ENCODE measurements at regions not wholly inside any gene's neighbourhood (a gene's known extent, or its start where the extent isn't known, plus 50 kb on each side); places are given as distances from the start of the nearest gene placed in this dataset.

DNA sequence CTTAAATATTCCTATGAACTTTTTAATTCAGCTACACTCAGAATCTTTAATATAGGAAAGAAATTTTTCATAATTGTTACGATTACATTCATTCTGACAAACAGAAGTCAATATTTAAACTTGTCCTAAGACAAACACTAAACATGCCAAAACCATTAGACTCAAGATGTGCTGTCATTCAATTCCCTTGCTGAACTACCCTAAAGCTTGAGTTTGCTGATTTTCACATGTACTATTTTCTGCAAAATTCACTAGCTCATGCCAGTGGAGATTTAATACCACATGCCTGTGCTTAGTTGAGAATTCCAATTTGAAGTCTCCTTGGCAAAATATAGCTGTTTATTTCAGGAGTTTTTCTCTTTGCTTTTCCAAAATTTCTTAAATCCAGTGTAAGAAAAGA lies 448.0 kb downstream of the COL12A1 start:
- no peaks in the 10 kb centered on the region for H3K36me3 ChIP-seq (replicated peaks in 1 of 2; ENCODE audit: insufficient read depth in 1 of 2, low read depth in 2 of 2)
- no peaks in the 10 kb centered on the region for H3K27me3 ChIP-seq
- peaks cover 34% of the 10 kb centered on the region for H3K4me1 ChIP-seq
- H3K9me3 ChIP-seq, result no peaks in the 10 kb centered on the region
- intact Hi-C loops (cut with DNase I), result no loop called here
- H3K4me3 ChIP-seq, result no peak overlapping the region
- H3K27ac ChIP-seq, result no peak overlapping the region
- TF ChIP-seq, protein P1, sequence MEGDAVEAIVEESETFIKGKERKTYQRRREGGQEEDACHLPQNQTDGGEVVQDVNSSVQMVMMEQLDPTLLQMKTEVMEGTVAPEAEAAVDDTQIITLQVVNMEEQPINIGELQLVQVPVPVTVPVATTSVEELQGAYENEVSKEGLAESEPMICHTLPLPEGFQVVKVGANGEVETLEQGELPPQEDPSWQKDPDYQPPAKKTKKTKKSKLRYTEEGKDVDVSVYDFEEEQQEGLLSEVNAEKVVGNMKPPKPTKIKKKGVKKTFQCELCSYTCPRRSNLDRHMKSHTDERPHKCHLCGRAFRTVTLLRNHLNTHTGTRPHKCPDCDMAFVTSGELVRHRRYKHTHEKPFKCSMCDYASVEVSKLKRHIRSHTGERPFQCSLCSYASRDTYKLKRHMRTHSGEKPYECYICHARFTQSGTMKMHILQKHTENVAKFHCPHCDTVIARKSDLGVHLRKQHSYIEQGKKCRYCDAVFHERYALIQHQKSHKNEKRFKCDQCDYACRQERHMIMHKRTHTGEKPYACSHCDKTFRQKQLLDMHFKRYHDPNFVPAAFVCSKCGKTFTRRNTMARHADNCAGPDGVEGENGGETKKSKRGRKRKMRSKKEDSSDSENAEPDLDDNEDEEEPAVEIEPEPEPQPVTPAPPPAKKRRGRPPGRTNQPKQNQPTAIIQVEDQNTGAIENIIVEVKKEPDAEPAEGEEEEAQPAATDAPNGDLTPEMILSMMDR (IDR thresholded peaks at IDR 0.05), result no peak
- no peak for TF ChIP-seq POLR2A (IDR thresholded peaks at IDR 0.05)
- 19 to 26% methylated on average over 1 of the region's 1 CpG for WGBS, 2 donors
- peak; percentile 39 for ATAC-seq
- DNase-seq, result no peak

DNA sequence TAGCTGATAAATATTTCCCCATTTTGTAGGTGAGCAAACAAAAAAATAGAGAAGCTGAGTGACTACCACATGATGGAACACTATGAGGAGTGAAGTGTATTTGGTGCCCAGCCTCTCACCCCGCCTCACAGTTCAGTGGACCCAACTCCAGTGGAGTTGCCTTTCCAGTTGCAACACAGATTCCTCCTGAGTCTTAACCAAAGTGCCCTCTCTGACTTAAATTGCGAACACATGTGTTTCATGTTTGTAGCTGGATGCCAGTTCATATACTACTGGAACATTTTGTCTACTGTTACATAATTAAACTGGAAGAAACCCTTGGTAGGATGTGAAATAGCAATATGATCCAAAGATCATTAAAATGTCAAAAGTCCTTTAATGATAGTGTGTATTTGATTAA lies 448.9 kb downstream of the COL12A1 start:
- Histone ChIP-seq H3K4me1 (peaks cover 34% of the 10 kb centered on the region), H3K27ac (no peak overlapping the region), H3K36me3 (replicated peaks in 1 of 2; ENCODE audit: insufficient read depth in 1 of 2, low read depth in 2 of 2) (no peaks in the 10 kb centered on the region), H3K9me3 (no peaks in the 10 kb centered on the region), H3K27me3 (no peaks in the 10 kb centered on the region), H3K4me3 (no peak overlapping the region)
- intact Hi-C loops (cut with DNase I), result no loop called here
- no peak for TF ChIP-seq POLR2A (IDR thresholded peaks at IDR 0.05)
- TF ChIP-seq, protein P1 (IDR thresholded peaks at IDR 0.05), result no peak
- no peak for DNase-seq
- WGBS, 2 donors, result 79 to 86% methylated on average over 2 of the region's 2 CpGs
- no peak for ATAC-seq

DNA sequence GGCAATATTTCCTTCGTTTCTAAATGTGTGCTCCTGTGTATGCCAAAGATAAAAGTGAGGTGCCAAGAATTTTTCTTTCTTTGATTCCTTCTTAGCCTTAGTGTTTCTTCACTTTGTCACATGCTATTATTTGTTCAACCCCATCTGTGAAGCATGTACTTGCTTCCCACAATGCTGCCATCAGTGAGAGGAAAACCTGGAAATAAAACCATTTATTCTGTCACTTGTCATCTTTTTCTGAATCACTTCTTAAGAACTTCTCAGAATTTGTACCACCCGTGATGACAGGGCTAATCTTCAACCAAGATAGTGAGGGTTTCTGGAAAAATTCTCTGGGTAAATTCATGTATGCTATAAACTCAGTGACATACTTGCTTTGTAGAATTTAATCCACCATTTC lies 450.1 kb downstream of the COL12A1 start:
- Histone ChIP-seq H3K27me3 (no peaks in the 10 kb centered on the region), H3K27ac (peak overlapping the region in 1 of 4 donors; percentile 26), H3K4me1 (peaks cover 34% of the 10 kb centered on the region), H3K9me3 (no peaks in the 10 kb centered on the region), H3K4me3 (no peak overlapping the region), H3K36me3 (replicated peaks in 1 of 2; ENCODE audit: insufficient read depth in 1 of 2, low read depth in 2 of 2) (no peaks in the 10 kb centered on the region)
- TF ChIP-seq POLR2A (IDR thresholded peaks at IDR 0.05), result no peak
- TF ChIP-seq, protein P1 (IDR thresholded peaks at IDR 0.05), result no peak
- peak; percentile 88 for ATAC-seq
- WGBS, 2 donors, result 12 to 15% methylated on average over 2 of the region's 2 CpGs
- peak in 1 of 4 donors; percentile 12 for DNase-seq
- intact Hi-C loops (cut with DNase I), result no loop called here

DNA sequence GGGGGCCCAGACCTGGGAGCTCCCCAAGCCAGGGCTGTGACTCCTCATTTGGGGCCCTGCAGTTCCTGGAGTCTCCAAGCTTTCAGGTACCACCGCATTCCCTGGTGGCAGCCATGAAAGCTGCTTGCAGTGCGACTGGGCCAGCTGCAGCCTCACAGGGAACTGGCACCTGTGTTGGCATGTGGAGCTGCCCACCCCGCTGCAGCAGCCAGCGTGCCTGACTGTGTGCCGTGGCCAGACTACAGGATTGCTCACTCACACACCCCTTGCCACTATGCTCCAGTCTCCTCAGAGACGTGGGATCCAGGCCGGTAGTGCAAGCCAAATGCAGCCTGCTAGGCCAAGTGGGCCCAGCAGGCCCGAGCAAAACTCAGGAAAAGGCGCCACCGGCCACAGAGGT lies 450.7 kb downstream of the COL12A1 start:
- Histone ChIP-seq H3K9me3 (no peaks in the 10 kb centered on the region), H3K27ac (peak overlapping the region in 1 of 4 donors; percentile 26), H3K4me3 (no peak overlapping the region), H3K27me3 (no peaks in the 10 kb centered on the region), H3K36me3 (replicated peaks in 1 of 2; ENCODE audit: insufficient read depth in 1 of 2, low read depth in 2 of 2) (no peaks in the 10 kb centered on the region), H3K4me1 (peaks cover 34% of the 10 kb centered on the region)
- TF ChIP-seq POLR2A (IDR thresholded peaks at IDR 0.05), result no peak
- TF ChIP-seq, protein P1 (IDR thresholded peaks at IDR 0.05), result no peak
- 89% methylated on average over 7 to 10 of the region's 10 CpGs for WGBS, 2 donors
- peak; percentile 20 for ATAC-seq
- intact Hi-C loops (cut with DNase I), result no loop called here
- peak in 1 of 4 donors; percentile 7 for DNase-seq

DNA sequence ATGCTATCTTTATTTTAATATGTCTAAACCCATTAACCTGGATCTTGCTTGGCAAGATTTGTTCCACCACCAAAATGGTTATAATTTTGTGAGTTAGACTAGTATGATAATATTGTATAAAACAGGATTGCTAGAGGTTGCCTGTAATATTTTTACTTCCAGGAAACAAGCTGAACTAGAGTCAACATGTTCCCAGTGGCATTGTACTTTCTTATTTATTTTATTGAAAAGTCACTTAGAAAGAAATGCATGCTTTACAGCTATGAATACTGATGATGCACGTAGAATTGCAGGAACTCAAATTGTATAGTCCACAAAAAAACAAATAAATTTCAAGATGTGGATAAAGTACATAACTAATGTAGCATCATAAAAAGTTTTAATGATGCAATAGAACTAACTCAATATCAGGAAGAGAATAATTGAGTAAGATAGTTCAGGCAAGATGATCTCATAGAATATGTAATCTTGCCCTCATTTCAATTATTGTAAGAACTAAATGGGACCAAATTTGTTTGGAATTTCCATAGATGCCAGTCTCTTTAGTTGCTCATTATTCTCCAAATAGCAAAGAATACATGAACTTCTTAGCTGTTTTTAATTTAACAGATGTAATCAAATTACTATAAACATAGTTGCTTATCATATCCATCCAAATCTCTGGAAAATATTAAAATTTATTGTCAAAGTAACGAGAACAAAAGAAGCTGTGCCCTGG lies 451.8 kb downstream of the COL12A1 start:
- 81 to 85% methylated on average over 2 of the region's 2 CpGs for WGBS, 2 donors
- Histone ChIP-seq H3K4me1 (peaks cover 34% of the 10 kb centered on the region), H3K36me3 (replicated peaks in 1 of 2; ENCODE audit: insufficient read depth in 1 of 2, low read depth in 2 of 2) (no peaks in the 10 kb centered on the region), H3K27me3 (no peaks in the 10 kb centered on the region), H3K9me3 (no peaks in the 10 kb centered on the region), H3K27ac (no peak overlapping the region), H3K4me3 (no peak overlapping the region)
- ATAC-seq (no peak), DNase-seq (no peak)
- intact Hi-C loops (cut with DNase I), result no loop called here
- TF ChIP-seq, protein P1 (IDR thresholded peaks at IDR 0.05), result no peak
- TF ChIP-seq POLR2A (IDR thresholded peaks at IDR 0.05), result no peak
